Lung (tissue), 11 donors: ENCODE measurements at regions not wholly inside any gene's neighbourhood (a gene's known extent, or its start where the extent isn't known, plus 50 kb on each side); places are given as distances from the start of the nearest gene placed in this dataset.

Source experiments
- ATAC-seq: fragments of 200-7000 bp; cut with Tn5 transposase; one replicate; pipeline ENCODE4 v1.9.1; 2020; ENCODE audit warnings: moderate number of reproducible peaks; ENCODE audit not compliant: insufficient read depth, low FRiP score
- DNase-seq, 3 donors: peaks; one replicate each; pipeline ENCODE4 v3.0.0-alpha.2; 2013 to 2017
- H3K27ac ChIP-seq, 2 donors: one replicate each; pipeline ENCODE4 v1.5.1; 2013; ENCODE audit warnings: mild to moderate bottlenecking in 2 of 2, moderate library complexity in 2 of 2, control low read depth in 1 of 2, inconsistent platforms in 1 of 2, low read depth in 1 of 2, low read length in 1 of 2
- H3K27me3 ChIP-seq, 3 donors: one replicate each; pipeline ENCODE4 v1.5.1; 2013; ENCODE audit warnings: low read length in 2 of 3; ENCODE audit not compliant: control insufficient read depth in 3 of 3, insufficient read depth in 3 of 3
- H3K36me3 ChIP-seq, 4 donors: one replicate each; pipeline ENCODE4 v1.5.1; 2013; ENCODE audit warnings: low read length in 4 of 4, mild to moderate bottlenecking in 1 of 4, moderate library complexity in 1 of 4; ENCODE audit not compliant: control insufficient read depth in 4 of 4, insufficient read depth in 4 of 4
- H3K4me1 ChIP-seq, 5 donors: one replicate each; pipeline ENCODE4 v1.5.1; 2013; ENCODE audit warnings: low read length in 5 of 5, mild to moderate bottlenecking in 2 of 5, moderate library complexity in 1 of 5; ENCODE audit not compliant: control insufficient read depth in 5 of 5, insufficient read depth in 5 of 5
- H3K4me3 ChIP-seq: one replicate; pipeline ENCODE4 v1.5.1; 2013; ENCODE audit warnings: mild to moderate bottlenecking, control low read depth, moderate library complexity
- H3K9ac ChIP-seq, 2 donors: one replicate each; pipeline ENCODE4 v1.5.1; 2013; ENCODE audit warnings: low read length in 2 of 2, control low read depth in 1 of 2; ENCODE audit not compliant: insufficient read depth in 1 of 2
- H3K9me3 ChIP-seq, 4 donors: one replicate each; pipeline ENCODE4 v1.5.1; 2013; ENCODE audit warnings: low read length in 3 of 4, mild to moderate bottlenecking in 1 of 4, moderate library complexity in 1 of 4; ENCODE audit not compliant: control insufficient read depth in 4 of 4, insufficient read depth in 3 of 4
- whole genome bisulfite sequencing, 2 donors: extraction: QIAGEN DNeasy Blood & Tissue Kit; methylation state at CpG; one replicate each; pipeline ENCODE4 v1.1.7; 2013; 5-methylcytosine and 5-hydroxymethylcytosine counted together
- TF ChIP-seq, protein P1 (sequence below): IDR thresholded peaks from 2 replicates; pipeline ENCODE4 v1.5.1; 2012; ENCODE audit warnings: mild to moderate bottlenecking; ENCODE audit errors: control extremely low read depth, extremely low read depth
- donor health status: control.
- donor health status: control.
- donor health status: Bipolar disorder and iron deficiency.
- donor health status: healthy.
- donor health status: DM: yes; HTN: yes; CAD: no.

DNA sequence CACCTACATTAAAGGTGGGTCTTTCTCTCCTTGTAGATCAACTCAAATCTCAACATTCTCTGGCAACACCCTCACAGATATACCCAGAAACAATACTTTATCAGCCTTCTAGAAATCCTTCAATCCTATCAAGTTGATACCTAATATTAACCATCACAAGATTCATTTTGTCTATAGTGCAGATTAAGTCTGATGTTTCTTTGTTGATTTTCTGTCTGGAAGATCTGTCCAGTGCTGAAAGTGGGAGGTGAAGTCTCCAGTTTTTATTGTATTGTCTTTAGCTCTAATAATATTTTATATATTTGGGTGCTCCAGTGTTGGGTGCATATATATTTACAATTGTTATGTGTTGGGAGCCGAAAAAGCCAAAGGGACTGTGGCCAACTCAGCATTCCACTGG, 493.9 kb upstream of the ADGRB3 start:
- TF ChIP-seq, protein P1, sequence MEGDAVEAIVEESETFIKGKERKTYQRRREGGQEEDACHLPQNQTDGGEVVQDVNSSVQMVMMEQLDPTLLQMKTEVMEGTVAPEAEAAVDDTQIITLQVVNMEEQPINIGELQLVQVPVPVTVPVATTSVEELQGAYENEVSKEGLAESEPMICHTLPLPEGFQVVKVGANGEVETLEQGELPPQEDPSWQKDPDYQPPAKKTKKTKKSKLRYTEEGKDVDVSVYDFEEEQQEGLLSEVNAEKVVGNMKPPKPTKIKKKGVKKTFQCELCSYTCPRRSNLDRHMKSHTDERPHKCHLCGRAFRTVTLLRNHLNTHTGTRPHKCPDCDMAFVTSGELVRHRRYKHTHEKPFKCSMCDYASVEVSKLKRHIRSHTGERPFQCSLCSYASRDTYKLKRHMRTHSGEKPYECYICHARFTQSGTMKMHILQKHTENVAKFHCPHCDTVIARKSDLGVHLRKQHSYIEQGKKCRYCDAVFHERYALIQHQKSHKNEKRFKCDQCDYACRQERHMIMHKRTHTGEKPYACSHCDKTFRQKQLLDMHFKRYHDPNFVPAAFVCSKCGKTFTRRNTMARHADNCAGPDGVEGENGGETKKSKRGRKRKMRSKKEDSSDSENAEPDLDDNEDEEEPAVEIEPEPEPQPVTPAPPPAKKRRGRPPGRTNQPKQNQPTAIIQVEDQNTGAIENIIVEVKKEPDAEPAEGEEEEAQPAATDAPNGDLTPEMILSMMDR: no peak
- no peaks in the 10 kb centered on the region for H3K27me3 ChIP-seq
- peaks cover 0 to 2% (median 0%) of the 10 kb centered on the region in 4 donors for H3K9me3 ChIP-seq
- H3K4me1 ChIP-seq: no peaks in the 10 kb centered on the region
- no peak for DNase-seq
- H3K4me3 ChIP-seq: no peak overlapping the region
- H3K36me3 ChIP-seq: no peaks in the 10 kb centered on the region
- no peak overlapping the region for H3K27ac ChIP-seq
- WGBS, 2 donors: 89 to 97% methylated on average over 1 of the region's 1 CpG
- H3K9ac ChIP-seq: no peak overlapping the region
- no peak for ATAC-seq

DNA sequence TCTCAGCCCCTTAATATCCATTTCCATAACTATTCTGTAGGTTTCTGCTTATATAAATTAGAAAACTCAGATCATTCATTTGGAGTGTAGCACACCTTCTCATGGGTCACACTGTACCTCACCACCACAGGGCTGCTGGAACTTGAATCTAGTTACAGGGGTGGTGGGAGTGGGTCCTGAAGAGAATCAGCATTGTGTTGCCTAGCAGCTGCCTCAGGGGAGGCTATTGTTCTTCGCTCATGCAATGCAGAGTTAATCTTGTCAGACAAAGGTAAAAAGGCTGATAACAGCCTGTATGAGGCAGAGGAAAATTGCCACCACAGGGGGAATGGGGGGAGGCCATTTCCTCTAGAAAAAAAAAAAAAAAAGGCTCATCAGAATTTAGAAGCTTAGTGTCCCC, 496.0 kb upstream of the ADGRB3 start:
- ATAC-seq (no peak), DNase-seq (no peak)
- Histone ChIP-seq H3K9me3 (no peaks in the 10 kb centered on the region), H3K4me3 (no peak overlapping the region), H3K4me1 (no peaks in the 10 kb centered on the region), H3K36me3 (no peaks in the 10 kb centered on the region), H3K9ac (no peak overlapping the region), H3K27ac (no peak overlapping the region), H3K27me3 (no peaks in the 10 kb centered on the region)
- WGBS, 2 donors: 26 to 50% methylated on average over 1 of the region's 1 CpG
- TF ChIP-seq, protein P1: no peak

DNA sequence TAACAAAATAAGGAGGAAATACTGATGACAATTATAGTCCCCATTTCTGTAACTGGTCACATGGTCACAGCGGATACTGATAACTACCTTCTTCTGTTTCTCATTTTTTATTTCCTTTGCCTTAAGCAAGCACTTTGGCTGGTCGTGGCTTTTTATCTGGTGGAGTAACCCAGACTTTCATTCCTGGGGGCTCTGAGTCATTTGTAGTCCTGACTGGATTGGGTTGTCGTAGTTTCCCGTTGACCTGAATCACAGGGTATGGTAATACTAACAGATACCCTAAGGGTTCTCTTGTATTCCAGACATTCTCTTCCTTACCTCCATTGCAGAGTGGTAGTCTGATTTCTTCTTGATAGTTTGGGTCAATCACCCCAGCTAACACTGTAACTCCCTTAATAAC, 500.3 kb upstream of the ADGRB3 start:
- Histone ChIP-seq H3K36me3 (no peaks in the 10 kb centered on the region), H3K9ac (no peak overlapping the region), H3K4me1 (no peaks in the 10 kb centered on the region), H3K4me3 (no peak overlapping the region), H3K27ac (no peak overlapping the region), H3K9me3 (no peaks in the 10 kb centered on the region), H3K27me3 (no peaks in the 10 kb centered on the region)
- DNase-seq: no peak
- TF ChIP-seq, protein P1: no peak
- no peak for ATAC-seq
- WGBS, 2 donors: 87% methylated on average over 4 of the region's 4 CpGs

DNA sequence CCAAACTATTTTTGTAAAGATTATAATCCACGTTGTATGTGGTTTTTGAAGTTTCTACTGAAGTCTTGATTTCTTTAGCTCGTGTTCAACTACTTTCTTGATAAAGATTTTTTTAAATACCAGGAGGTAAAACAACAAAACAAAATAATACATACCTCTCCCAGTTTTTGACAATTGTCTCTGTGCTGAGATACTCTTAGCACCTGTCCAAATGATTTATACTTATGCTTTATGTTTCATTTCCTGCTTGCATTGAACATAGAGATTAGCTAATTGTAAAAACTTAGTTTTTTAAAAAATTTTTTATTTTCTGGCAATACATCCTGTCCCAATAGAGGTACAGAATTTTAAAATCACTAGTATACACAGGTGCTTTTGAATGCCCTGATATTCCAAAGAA, 506.9 kb upstream of the ADGRB3 start:
- Histone ChIP-seq H3K9ac (no peak overlapping the region), H3K9me3 (peaks cover 0 to 3% (median 0%) of the 10 kb centered on the region in 4 donors), H3K36me3 (no peaks in the 10 kb centered on the region), H3K4me3 (no peak overlapping the region), H3K27me3 (no peaks in the 10 kb centered on the region), H3K27ac (no peak overlapping the region), H3K4me1 (no peaks in the 10 kb centered on the region)
- whole genome bisulfite sequencing, 2 donors: 65 to 67% methylated on average over 2 of the region's 2 CpGs
- ATAC-seq (no peak), DNase-seq (no peak)
- TF ChIP-seq, protein P1: no peak
